GM12878 (cell line): ENCODE measurements at regions not wholly inside any gene's neighbourhood (a gene's known extent, or its start where the extent isn't known, plus 50 kb on each side); places are given as distances from the start of the nearest gene placed in this dataset.

Source experiments
- ATAC-seq: fragments of 200-7000 bp; cut with Tn5 transposase; 3 replicates; pipeline ENCODE4 v1.9.1; 2020; ENCODE audit warnings: mild to moderate bottlenecking, moderate library complexity
- BruUV-seq: library from RNA; stranded (reverse); fragments of 400-500 nt; replicated peaks from 2 replicates; lab custom pipeline; 2021; lab: Mats Ljungman, UMichigan
- CTCF ChIA-PET: fragments of 300-600 bp; sonication (Branson Sonifier 250); formaldehyde crosslinking; extraction: SDS; loops from one replicate; lab custom pipeline; 2021; ENCODE audit warnings: inconsistent platforms; lab: Yijun Ruan, JAX
- POLR2A ChIA-PET: fragments of 350-600 bp; formaldehyde crosslinking; extraction: SDS; loops from one replicate; lab custom pipeline; 2021; ENCODE audit warnings: inconsistent platforms; lab: Charles Lee
- RAD21 ChIA-PET: fragments of 300-600 bp; sonication (Branson Sonifier 250); formaldehyde crosslinking; loops from one replicate; lab custom pipeline; 2023; ENCODE audit warnings: antibody characterized with exemption; ENCODE audit not compliant: unreplicated experiment; lab: Charles Lee
- SMC1A ChIA-PET: fragments of 300-600 bp; sonication (Branson Sonifier 250); formaldehyde crosslinking; loops from one replicate; lab custom pipeline; 2023; ENCODE audit not compliant: unreplicated experiment, uncharacterized antibody; lab: Charles Lee
- DNase-seq: peaks from one replicate; pipeline ENCODE4 v3.0.0-alpha.2; 2011; ENCODE audit warnings: low read depth, low spot score
- FAIRE-seq: peaks from 3 replicates; lab custom pipeline; 2011; peaks lifted over from hg19 to GRCh38; lab: Jason Lieb, UNC
- H2AFZ ChIP-seq: 2 replicates; pipeline ENCODE4 v1.6.0; 2011; ENCODE audit warnings: low read depth, low read length, control low read depth; ENCODE audit not compliant: control insufficient read depth
- H3K27ac ChIP-seq: 2 replicates; pipeline ENCODE4 v1.5.1; 2011; ENCODE audit warnings: control low read depth; ENCODE audit not compliant: control insufficient read depth, insufficient read depth
- H3K27me3 ChIP-seq, 2 experiments: replicated peaks in 1 of 2; 2 replicates each; pipeline versions ENCODE4 v1.6.0 to v1.6.1; 2011; ENCODE audit warnings: low read length in 1 of 2; ENCODE audit not compliant: control insufficient read depth in 2 of 2, insufficient read depth in 2 of 2
- H3K36me3 ChIP-seq, 2 experiments: 2 replicates each; pipeline ENCODE4 v1.5.1; 2011; ENCODE audit warnings: low read length in 1 of 2; ENCODE audit not compliant: control insufficient read depth in 2 of 2, insufficient read depth in 2 of 2
- H3K4me1 ChIP-seq: 2 replicates; pipeline ENCODE4 v1.6.1; 2011; ENCODE audit warnings: mild to moderate bottlenecking, low read length, moderate library complexity, mixed read lengths; ENCODE audit not compliant: control insufficient read depth, insufficient read depth
- H3K4me2 ChIP-seq: 2 replicates; pipeline ENCODE4 v1.6.0; 2011; ENCODE audit warnings: control low read depth; ENCODE audit not compliant: control insufficient read depth, insufficient read depth
- H3K4me3 ChIP-seq: fragments of 200-600 bp; sonication (generic); 2 replicates; pipeline ENCODE4 v1.5.1; 2016
- H3K79me2 ChIP-seq: 2 replicates; pipeline ENCODE4 v1.6.0; 2011; ENCODE audit warnings: low read length; ENCODE audit not compliant: control insufficient read depth, insufficient read depth
- H3K9ac ChIP-seq: 2 replicates; pipeline ENCODE4 v1.8.0; 2011; ENCODE audit warnings: low read length, control low read depth, mixed read lengths; ENCODE audit not compliant: control insufficient read depth, insufficient read depth
- H3K9me3 ChIP-seq: replicated peaks from 3 replicates; pipeline ENCODE4 v1.5.1; 2011; ENCODE audit warnings: mild to moderate bottlenecking, low read length; ENCODE audit not compliant: control insufficient read depth, insufficient read depth
- H4K20me1 ChIP-seq: 2 replicates; pipeline ENCODE4 v1.6.0; 2011; ENCODE audit not compliant: control insufficient read depth, insufficient read depth
- HDAC6 ChIP-seq: fragments of 200-600 bp; sonication (generic); IDR thresholded peaks from one replicate; pipeline ENCODE4 v1.8.0; 2017; ENCODE audit warnings: antibody characterized with exemption; ENCODE audit not compliant: unreplicated experiment
- POU2F2 ChIP-seq: IDR thresholded peaks from 3 replicates; pipeline ENCODE4 v1.6.1; 2011; ENCODE audit warnings: low read depth, mild to moderate bottlenecking, low read length, borderline replicate concordance
- SUZ12 ChIP-seq: fragments of 200-600 bp; sonication (generic); IDR thresholded peaks from one replicate; pipeline ENCODE4 v1.6.1; 2018; ENCODE audit warnings: antibody characterized with exemption, mild to moderate bottlenecking; ENCODE audit not compliant: unreplicated experiment
- TARDBP ChIP-seq: IDR thresholded peaks from 2 replicates; pipeline ENCODE4 v1.6.1; 2016; ENCODE audit warnings: borderline replicate concordance
- ZNF207 ChIP-seq: fragments of 450-650 bp; IDR thresholded peaks from 2 replicates; pipeline ENCODE4 v1.6.1; 2014; ENCODE audit warnings: antibody characterized with exemption, mild to moderate bottlenecking, borderline replicate concordance
- WGBS: methylation state at CpG from one replicate; pipeline ENCODE4 v1.1.6; 2016; ENCODE audit warnings: low lambda C conversion rate; ENCODE audit not compliant: insufficient replicate concordance, insufficient coverage; ENCODE audit errors: missing lambda C conversion rate; 5-methylcytosine and 5-hydroxymethylcytosine counted together
- in situ Hi-C: fragments of 300-500 bp; cut with MboI; formaldehyde crosslinking; loops from 9 replicates; pipeline ENCODE4 v1.14.3; 2018; ENCODE audit warnings: mixed read lengths
- intact Hi-C: fragments of 100-400 bp; cut with micrococcal nuclease; formaldehyde crosslinking; loops from one replicate; pipeline ENCODE4 v1.14.2; 2022; ENCODE audit not compliant: unreplicated experiment
- TF ChIP-seq, protein P1 (sequence below): fragments of 150-350 bp; IDR thresholded peaks from 2 replicates; pipeline ENCODE4 v1.6.1; 2016; ENCODE audit warnings: low read depth, low read length
- TF ChIP-seq, protein P2 (sequence below): fragments of 450-650 bp; IDR thresholded peaks from 2 replicates; pipeline ENCODE4 v1.6.1; 2017; ENCODE audit warnings: low read depth, mild to moderate bottlenecking, moderate library complexity

GRCh38 chr12:123050913-123051312 lies 70.4 kb downstream of the ARL6IP4 start:
- no peak overlapping the region for H3K27ac ChIP-seq
- no peaks in the 10 kb centered on the region; a peak in 1 of 4 replicates for H3K27me3 ChIP-seq
- H3K4me3 ChIP-seq, result no peak overlapping the region
- no peak overlapping the region for H2AFZ ChIP-seq
- no peak overlapping the region for H3K4me2 ChIP-seq
- no peaks in the 10 kb centered on the region for H4K20me1 ChIP-seq
- intact Hi-C loops (no loop called here), in situ Hi-C loops (no loop called here)
- H3K9me3 ChIP-seq, result no peaks in the 10 kb centered on the region
- ChIA-PET CTCF (no interaction called here), SMC1A (interaction anchor here (1.2 kb wide), 1 partner anchor 22 kb away, joined by 3 read pairs; no protein-coding TSS in a partner anchor), POLR2A (no interaction called here), RAD21 (no interaction called here)
- no peaks in the 10 kb centered on the region for H3K4me1 ChIP-seq
- DNase-seq (no peak), FAIRE-seq (no peak), ATAC-seq (no peak)
- H3K36me3 ChIP-seq, result no peaks in the 10 kb centered on the region
- 55% methylated on average over 4 of the region's 4 CpGs for WGBS
- TF ChIP-seq POU2F2 (no peak), SUZ12 (no peak), TARDBP (no peak), HDAC6 (no peak), ZNF207 (no peak)
- TF ChIP-seq, protein P1, sequence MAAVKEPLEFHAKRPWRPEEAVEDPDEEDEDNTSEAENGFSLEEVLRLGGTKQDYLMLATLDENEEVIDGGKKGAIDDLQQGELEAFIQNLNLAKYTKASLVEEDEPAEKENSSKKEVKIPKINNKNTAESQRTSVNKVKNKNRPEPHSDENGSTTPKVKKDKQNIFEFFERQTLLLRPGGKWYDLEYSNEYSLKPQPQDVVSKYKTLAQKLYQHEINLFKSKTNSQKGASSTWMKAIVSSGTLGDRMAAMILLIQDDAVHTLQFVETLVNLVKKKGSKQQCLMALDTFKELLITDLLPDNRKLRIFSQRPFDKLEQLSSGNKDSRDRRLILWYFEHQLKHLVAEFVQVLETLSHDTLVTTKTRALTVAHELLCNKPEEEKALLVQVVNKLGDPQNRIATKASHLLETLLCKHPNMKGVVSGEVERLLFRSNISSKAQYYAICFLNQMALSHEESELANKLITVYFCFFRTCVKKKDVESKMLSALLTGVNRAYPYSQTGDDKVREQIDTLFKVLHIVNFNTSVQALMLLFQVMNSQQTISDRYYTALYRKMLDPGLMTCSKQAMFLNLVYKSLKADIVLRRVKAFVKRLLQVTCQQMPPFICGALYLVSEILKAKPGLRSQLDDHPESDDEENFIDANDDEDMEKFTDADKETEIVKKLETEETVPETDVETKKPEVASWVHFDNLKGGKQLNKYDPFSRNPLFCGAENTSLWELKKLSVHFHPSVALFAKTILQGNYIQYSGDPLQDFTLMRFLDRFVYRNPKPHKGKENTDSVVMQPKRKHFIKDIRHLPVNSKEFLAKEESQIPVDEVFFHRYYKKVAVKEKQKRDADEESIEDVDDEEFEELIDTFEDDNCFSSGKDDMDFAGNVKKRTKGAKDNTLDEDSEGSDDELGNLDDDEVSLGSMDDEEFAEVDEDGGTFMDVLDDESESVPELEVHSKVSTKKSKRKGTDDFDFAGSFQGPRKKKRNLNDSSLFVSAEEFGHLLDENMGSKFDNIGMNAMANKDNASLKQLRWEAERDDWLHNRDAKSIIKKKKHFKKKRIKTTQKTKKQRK, result no peak
- TF ChIP-seq, protein P2, sequence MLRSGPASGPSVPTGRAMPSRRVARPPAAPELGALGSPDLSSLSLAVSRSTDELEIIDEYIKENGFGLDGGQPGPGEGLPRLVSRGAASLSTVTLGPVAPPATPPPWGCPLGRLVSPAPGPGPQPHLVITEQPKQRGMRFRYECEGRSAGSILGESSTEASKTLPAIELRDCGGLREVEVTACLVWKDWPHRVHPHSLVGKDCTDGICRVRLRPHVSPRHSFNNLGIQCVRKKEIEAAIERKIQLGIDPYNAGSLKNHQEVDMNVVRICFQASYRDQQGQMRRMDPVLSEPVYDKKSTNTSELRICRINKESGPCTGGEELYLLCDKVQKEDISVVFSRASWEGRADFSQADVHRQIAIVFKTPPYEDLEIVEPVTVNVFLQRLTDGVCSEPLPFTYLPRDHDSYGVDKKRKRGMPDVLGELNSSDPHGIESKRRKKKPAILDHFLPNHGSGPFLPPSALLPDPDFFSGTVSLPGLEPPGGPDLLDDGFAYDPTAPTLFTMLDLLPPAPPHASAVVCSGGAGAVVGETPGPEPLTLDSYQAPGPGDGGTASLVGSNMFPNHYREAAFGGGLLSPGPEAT, result no peak
- no peaks in the 10 kb centered on the region for H3K79me2 ChIP-seq
- no peak overlapping the region for H3K9ac ChIP-seq
- no TSS peak for BruUV-seq
